ENCODE measurements at regions not wholly inside any gene's neighbourhood (a gene's known extent, or its start where the extent isn't known, plus 50 kb on each side); places are given as distances from the start of the nearest gene placed in this dataset.

GRCh38 chr20:50415021-50415515 is 95.1 kb upstream of the PTPN1 start:
- no peak for DNase-seq

GRCh38 chr20:50415516-50416268 is 94.5 kb upstream of the PTPN1 start:
- no peak for DNase-seq

- no peak for DNase-seq
Measured at GRCh38 chr20:50416269-50417022, 93.7 kb upstream of the PTPN1 start.

GRCh38 chr20:50417023-50417329 is 93.2 kb upstream of the PTPN1 start:
- no peak for DNase-seq

GRCh38 chr20:50417484-50418235 is 92.5 kb upstream of the PTPN1 start:
- DNase-seq = no peak

GRCh38 chr20:50418890-50419642 is 91.1 kb upstream of the PTPN1 start:
- DNase-seq = no peak

GRCh38 chr20:50420380-50420779 is 89.8 kb upstream of the PTPN1 start:
- DNase-seq = no peak

- no peak for DNase-seq
Measured at GRCh38 chr20:50421356-50422340, 88.5 kb upstream of the PTPN1 start.

GRCh38 chr20:50423758-50424157 is 86.4 kb upstream of the PTPN1 start:
- no peak for DNase-seq

- DNase-seq = no peak
Measured at GRCh38 chr20:50425076-50425475, 85.1 kb upstream of the PTPN1 start.

GRCh38 chr20:50426866-50427718 is 83.1 kb upstream of the PTPN1 start:
- no peak for DNase-seq

- no peak for DNase-seq
Measured at GRCh38 chr20:50427719-50428083, 82.5 kb upstream of the PTPN1 start.

GRCh38 chr20:50428097-50428828 is 81.9 kb upstream of the PTPN1 start:
- DNase-seq = no peak

- DNase-seq = no peak
Measured at GRCh38 chr20:50429412-50429811, 80.8 kb upstream of the PTPN1 start.

GRCh38 chr20:50431066-50431450 is 79.1 kb upstream of the PTPN1 start:
- no peak for DNase-seq

GRCh38 chr20:50433001-50433761 is 77.0 kb upstream of the PTPN1 start:
- DNase-seq = no peak

GRCh38 chr20:50434321-50434652 is 75.9 kb upstream of the PTPN1 start:
- DNase-seq = no peak

GRCh38 chr20:50434653-50435396 is 75.4 kb upstream of the PTPN1 start:
- no peak for DNase-seq
